Prostate gland (tissue), 2 donors: ENCODE measurements at regions not wholly inside any gene's neighbourhood (a gene's known extent, or its start where the extent isn't known, plus 50 kb on each side); places are given as distances from the start of the nearest gene placed in this dataset.

ENCODE experiments used
- POLR2A ChIP-seq: fragments of 450-650 bp; IDR thresholded peaks from one replicate; pipeline ENCODE4 v1.6.1; 2016; ENCODE audit warnings: antibody characterized with exemption, mild to moderate bottlenecking
- TF ChIP-seq, protein P1 (sequence below), 4 experiments: fragments of 200-600 bp in 2 of 4; fragments of 450-650 bp in 2 of 4; sonication (generic) in 2 of 4; IDR thresholded peaks; 1 replicate in 3 of 4; 2 replicates in 1 of 4; pipeline ENCODE4 v1.5.1; 2016 to 2019; ENCODE audit warnings: antibody characterized with exemption in 4 of 4, mild to moderate bottlenecking in 2 of 4, moderate library complexity in 2 of 4

DNA sequence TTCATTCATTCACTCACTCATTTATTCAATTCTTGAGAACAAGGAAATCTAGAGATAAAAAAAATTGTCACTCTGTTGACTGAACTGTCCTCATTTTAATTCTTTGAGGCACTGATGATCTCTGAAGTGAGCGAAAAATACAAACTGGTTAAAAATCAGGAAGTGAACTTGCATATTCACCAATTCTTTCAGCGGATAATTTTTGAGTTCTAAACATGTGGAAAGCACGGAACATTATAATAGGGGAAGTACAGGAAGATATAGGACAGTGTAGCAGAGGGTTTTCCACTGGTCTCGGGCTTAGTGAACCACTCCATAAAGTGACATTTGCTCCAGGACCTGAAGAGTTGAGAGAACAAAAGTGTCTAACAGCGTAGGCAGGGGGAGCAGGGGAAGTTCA lies 169.5 kb downstream of the TLR4 start:
- TF ChIP-seq, protein P1, sequence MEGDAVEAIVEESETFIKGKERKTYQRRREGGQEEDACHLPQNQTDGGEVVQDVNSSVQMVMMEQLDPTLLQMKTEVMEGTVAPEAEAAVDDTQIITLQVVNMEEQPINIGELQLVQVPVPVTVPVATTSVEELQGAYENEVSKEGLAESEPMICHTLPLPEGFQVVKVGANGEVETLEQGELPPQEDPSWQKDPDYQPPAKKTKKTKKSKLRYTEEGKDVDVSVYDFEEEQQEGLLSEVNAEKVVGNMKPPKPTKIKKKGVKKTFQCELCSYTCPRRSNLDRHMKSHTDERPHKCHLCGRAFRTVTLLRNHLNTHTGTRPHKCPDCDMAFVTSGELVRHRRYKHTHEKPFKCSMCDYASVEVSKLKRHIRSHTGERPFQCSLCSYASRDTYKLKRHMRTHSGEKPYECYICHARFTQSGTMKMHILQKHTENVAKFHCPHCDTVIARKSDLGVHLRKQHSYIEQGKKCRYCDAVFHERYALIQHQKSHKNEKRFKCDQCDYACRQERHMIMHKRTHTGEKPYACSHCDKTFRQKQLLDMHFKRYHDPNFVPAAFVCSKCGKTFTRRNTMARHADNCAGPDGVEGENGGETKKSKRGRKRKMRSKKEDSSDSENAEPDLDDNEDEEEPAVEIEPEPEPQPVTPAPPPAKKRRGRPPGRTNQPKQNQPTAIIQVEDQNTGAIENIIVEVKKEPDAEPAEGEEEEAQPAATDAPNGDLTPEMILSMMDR (IDR thresholded peaks at IDR 0.05) = no peak
- TF ChIP-seq POLR2A = no peak
